NCI-H2196 treated with DMSO at 0.1 percent for 48 hours (cell line): ENCODE measurements at regions not wholly inside any gene's neighbourhood (a gene's known extent, or its start where the extent isn't known, plus 50 kb on each side); places are given as distances from the start of the nearest gene placed in this dataset.
"Not testable (repeated sequence)": the region's sequence is repeated elsewhere in the genome, so short reads cannot be mapped to it uniquely, and the experiment has no call there.

ENCODE experiments used
- DNase-seq: peaks from one replicate; lab custom pipeline; 2025; ENCODE audit not compliant: unreplicated experiment; lab: John Stamatoyannopoulos, UW

- not testable (repeated sequence) for DNase-seq
Measured at GRCh38 chr19:23536341-23536740, 141.1 kb upstream of the ZNF91 start.

DNA sequence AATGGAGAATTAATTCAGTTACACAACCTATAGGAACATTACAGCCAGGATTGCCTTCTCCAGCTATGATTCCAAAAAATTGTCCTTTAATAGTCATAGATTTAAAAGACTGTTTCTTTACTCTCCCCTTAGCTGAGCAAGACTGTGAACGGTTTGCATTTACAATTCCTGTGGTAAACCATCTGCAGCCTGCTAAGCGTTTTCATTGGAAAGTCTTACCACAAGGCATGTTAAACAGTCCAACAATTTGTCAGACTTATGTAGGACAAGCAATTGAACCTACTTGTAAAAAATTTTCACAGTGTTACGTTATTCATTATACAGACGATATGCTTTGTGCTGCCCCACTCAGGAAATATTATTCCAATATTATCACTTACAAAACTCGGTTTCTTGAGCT is 140.6 kb upstream of the ZNF91 start:
- DNase-seq, result not testable (repeated sequence)

DNA sequence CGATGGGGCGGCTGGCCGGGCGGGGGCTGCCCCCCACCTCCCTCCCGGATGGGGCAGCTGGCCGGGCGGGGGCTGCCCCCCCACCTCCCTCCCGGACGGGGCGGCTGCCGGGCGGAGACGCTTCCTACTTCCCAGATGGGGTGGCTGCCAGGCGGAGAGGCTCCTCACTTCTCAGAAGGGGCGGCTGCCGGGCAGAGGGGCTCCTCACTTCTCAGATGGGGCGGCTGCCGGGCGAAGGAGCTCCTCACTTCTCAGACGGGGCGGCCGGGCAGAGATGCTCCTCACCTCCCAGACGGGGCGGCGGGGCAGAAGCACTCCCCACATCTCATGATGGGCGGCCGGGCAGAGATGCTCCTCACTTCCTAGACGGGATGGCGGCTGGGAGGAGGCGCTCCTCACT is 138.2 kb upstream of the ZNF91 start:
- DNase-seq, result not testable (repeated sequence)

DNA sequence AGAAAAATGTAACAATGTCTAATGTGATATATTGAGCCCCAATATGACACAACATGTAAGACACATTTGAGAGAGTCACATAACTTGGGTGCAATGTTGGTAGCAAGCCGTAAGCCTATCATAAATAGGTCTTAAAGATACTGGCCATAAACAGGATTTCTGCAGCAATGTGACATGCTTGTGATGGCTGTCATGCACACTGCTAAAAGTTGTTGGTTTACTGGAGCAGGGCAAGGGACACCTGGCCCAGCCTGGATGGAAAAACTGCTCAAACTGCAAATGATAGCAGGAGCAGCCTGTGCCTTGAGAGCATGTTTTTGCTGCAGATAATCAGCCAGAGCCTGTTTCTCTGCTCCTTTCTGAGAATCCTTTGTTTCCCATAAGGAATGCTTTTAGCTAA is 136.7 kb upstream of the ZNF91 start:
- DNase-seq, result no peak

GRCh38 chr19:23531231-23531790 is 136.0 kb upstream of the ZNF91 start:
- DNase-seq, result no peak

DNA sequence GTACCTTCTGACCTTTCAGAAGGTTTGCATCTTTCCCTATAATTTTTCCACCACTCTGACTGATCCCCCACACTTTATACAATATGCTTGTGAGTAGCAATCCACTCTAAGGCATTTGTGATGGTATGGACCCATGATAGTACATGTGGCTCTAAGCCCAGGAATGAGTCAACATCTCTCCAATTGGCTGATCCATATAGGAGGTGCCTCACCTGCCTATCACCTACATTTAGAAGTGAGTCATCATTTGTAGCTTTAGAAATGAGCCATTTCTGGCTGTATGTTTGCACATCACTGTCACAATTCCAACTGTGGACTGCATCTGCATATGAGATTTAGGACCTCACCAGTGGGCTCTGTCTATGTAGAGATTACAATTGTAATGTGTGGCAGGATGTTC is 133.1 kb upstream of the ZNF91 start:
- no peak for DNase-seq

- DNase-seq, result no peak
Measured at GRCh38 chr19:23527797-23528196, 132.5 kb upstream of the ZNF91 start.

DNA sequence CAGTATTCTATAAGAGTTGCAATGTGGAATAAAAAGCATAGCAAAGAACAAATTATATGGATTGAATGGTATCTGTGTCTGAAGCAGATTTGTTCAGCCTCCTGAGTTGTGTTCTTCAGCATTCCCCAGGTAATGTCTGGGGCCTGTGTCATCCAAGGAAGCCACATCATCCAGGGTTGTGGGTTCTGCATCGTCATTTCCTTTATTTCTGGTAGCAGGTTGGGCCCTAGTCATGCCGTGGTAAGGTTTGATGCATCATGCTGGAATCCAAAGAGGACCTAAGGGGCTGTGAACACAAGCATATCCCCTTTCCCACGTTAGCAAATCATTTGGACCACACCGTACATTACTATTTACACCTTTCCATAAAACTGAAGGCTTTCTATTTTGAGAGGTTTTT is 131.0 kb upstream of the ZNF91 start:
- DNase-seq, result no peak

GRCh38 chr19:23525276-23525852 is 130.1 kb upstream of the ZNF91 start:
- no peak for DNase-seq

- no peak for DNase-seq
Measured at GRCh38 chr19:23523863-23524262, 128.6 kb upstream of the ZNF91 start.

DNA sequence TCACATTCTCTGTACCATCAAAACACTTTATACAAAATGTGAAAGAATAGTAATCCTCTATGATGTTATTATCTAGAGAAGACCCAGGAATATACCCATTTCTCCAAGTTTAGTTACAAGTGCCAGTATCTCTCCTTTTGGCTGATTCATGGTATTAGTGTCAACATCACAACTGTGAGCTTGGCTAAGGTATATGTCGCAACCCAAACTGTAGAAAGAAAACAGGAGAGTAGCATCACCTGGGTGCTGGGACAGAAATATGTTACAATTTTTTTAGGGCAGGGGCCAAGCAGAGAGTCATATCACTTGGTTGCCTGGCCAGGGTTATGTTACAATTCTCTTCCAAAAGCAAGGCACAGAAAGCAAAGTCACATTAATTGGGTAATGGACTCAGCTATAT is 127.2 kb upstream of the ZNF91 start:
- no peak for DNase-seq

DNA sequence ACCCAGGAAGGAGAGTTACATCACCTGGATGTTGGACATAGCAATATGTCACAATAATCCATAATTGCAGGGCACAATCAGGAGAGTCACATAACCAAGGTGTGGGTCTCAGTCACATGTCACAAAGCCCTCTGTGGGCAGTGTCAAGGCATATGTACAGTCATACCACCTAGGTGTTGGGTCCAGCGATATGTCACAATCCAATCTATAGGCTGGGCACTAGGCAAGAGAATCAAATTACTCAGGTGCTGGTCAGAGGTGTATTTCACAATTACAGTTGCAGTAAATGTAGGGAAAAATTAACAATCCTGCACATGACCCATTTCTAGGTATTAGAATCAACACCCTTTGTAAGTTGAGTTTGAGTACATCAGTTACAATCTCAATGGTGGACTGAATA is 126.2 kb upstream of the ZNF91 start:
- no peak for DNase-seq

DNA sequence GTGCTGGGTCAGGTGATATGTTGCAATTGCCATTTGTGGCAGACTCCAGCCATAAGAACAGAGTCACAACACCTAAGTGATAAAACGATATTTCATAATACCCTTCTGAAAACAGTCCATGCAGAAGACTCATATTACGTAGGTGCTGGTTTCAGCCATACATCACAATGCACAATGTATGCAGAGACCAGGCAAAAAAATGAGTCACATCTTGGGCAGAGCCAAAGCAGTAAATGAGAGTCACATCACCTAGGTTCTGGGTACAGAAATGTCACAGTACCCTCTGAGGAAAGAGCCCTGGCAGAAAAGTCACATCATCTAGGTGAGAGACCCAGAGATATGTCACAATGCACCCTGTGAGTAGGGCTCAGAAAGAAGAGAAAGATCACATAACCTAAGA is 125.2 kb upstream of the ZNF91 start:
- DNase-seq, result no peak

DNA sequence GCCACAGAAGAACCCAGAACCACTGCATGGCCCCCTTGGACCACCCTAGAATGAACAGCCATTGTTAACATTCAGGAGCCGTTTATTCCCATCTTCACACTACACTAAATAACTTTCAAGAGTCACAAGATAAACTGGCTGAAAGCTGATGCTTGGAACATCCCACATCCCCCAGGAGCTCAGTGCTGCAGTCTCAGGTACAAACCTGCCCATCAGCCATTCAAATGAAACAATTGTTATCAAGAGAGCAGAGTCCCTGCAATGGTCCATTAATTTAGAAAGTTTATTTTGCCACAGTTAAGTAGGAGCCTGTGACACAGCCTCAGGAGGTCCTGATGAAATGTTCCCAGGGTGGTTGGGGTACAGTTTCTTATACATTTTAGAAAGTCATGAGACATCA is 123.8 kb upstream of the ZNF91 start:
- no peak for DNase-seq

GRCh38 chr19:23516266-23516665 is 121.0 kb upstream of the ZNF91 start:
- DNase-seq, result no peak

DNA sequence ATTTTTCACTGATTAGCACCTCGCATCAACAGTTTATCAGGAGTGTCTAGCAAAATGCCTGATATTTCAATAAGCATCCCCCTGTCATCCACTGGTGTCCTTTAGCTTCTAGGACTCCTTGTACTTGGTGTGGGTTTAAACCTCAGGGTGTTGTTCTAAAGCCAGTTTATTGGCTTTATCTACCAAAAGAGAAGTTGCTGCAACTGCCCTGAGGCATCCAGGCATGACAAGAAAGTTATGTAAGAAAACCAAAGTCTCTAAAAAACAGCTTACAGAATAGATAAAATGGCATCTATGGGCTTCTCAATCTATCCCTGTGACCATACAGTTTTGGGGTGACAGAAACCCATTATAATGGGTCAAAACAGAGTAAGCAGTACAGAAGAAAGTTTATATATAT is 120.3 kb upstream of the ZNF91 start:
- DNase-seq, result no peak

DNA sequence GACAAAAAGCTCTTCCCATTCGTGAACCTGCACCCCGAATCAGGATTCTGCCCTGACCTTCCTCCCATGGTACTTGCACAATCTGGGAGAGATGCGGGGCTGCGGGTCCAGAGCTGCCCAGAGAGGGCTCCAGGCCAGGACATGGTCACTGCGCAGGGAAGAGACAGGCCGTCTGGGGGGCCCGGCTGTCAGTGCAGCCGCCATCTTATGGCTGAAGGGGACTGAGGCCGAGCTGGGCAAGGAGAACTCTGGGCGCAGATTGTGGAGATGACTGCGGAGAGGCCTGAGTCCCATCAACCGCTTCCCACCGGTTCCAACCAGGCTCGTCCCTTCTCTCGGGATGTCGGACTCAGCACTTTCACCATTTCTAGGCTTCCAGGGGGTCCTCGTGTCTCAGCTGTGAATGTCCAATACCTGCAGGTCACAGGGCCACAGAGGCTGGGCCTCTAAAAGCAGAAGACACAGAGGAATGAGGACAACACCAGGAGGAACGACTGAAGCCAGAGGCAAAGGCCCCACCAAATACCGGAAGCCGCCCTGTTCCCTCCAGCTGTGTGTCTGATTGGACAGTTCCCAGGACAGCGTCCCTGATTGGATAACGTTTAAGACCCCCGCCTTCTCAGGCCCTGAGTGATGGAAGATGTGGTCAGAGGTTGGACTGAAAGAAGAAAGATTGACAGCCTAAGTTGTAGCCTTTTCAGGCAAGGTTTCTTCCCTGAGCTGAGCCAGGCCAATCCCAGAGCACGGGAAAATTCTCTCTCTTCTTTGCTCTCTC is 117.1 kb upstream of the ZNF91 start:
- DNase-seq, result no peak

DNA sequence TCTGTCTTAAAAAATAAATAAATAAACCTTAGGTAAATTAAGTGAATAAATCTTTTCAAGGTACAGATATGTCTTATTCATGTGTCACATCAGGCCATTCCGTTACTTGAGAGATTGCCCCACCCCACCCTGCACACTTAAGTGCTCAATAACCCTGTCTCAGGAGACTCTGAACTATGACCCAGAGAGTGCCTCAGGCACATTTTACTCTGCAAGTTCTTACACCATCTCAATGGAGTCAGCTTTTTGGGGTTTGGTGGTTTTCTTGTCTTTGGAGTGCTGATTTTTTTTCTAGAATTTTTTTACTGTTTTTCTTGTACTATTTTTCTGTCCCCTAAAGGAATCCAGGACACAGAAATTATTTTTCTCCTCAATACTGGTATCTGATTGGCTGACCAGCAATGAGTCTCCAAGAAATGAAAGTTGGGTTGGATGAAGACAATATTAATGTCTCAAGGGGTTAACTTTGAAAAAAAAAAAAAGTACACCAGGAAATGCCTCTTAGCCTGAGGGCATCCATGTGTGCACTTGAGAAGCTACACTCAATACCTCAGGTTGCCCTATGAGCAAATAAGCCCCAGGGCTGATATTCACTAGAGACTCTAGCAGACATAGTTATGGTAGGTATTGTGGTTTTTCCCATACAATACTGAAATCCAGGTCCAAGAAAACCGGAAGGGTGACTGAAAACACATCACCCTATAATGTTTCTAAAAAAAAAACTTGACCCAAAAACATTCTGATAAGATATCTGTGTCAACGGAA is 114.6 kb upstream of the ZNF91 start:
- no peak for DNase-seq

- DNase-seq, result no peak
Measured at GRCh38 chr19:23507446-23507845, 112.2 kb upstream of the ZNF91 start.

- no peak for DNase-seq
Measured at GRCh38 chr19:23505738-23506137, 110.5 kb upstream of the ZNF91 start.

DNA sequence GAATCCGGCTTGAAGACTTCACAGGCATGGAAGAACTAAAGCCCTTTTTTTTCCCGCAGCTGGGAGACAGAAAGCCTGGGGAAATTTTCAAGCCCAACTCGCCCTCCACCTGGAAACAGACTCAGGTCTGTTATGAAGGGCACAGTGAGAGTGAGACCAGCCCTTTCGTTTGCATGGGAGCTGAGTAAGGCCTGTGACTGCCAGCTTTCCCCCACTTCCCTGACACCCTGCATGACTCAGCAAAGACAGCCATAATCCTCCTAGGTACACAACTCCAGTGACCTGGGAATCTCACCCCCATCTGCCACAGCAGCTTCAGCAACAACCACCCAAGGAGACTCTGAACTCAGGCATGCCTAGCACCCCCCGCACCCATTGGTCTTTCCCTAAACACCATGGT is 87.6 kb upstream of the ZNF91 start:
- DNase-seq, result no peak

GRCh38 chr19:23481043-23481442 is 85.8 kb upstream of the ZNF91 start:
- DNase-seq, result peak; percentile 1
